ENCODE measurements at regions not wholly inside any gene's neighbourhood (a gene's known extent, or its start where the extent isn't known, plus 50 kb on each side); places are given as distances from the start of the nearest gene placed in this dataset.

- Histone ChIP-seq H3K4me3 (ENCODE audit: insufficient read depth, low read length) (no peak overlapping the region), H3K27me3 (ENCODE audit: insufficient read depth, low read length) (no peaks in the 10 kb centered on the region), H4K20me1 (ENCODE audit: insufficient read depth, low read length) (no peaks in the 10 kb centered on the region), H3K4me2 (ENCODE audit: insufficient read depth, low read length) (no peak overlapping the region), H3K9me3 (ENCODE audit: low read depth, low read length) (no peaks in the 10 kb centered on the region), H3K27ac (ENCODE audit: low read depth, low read length) (no peak overlapping the region), H3K79me2 (ENCODE audit: insufficient read depth, low read length) (no peaks in the 10 kb centered on the region), H2AFZ (ENCODE audit: low read length) (no peak overlapping the region), H3K36me3 (ENCODE audit: insufficient read depth, low read length) (no peaks in the 10 kb centered on the region), H3K4me1 (ENCODE audit: insufficient read depth, low read length) (no peaks in the 10 kb centered on the region)
- DNase-seq (ENCODE audit: insufficient read length, low spot score, missing footprints), result no peak
- no peak for TF ChIP-seq CTCF (IDR thresholded peaks at IDR 0.05; ENCODE audit: extremely low read depth, low read depth, low read length)
Observed at GRCh38 chr3:102614021-102614569, 179.3 kb downstream of the ZPLD1 start.

- no peaks in the 10 kb centered on the region for H3K36me3 ChIP-seq (ENCODE audit: insufficient read depth, low read length)
- H3K27ac ChIP-seq (ENCODE audit: low read depth, low read length), result no peak overlapping the region
- H3K79me2 ChIP-seq (ENCODE audit: insufficient read depth, low read length), result no peaks in the 10 kb centered on the region
- H3K9me3 ChIP-seq (ENCODE audit: low read depth, low read length), result no peaks in the 10 kb centered on the region
- TF ChIP-seq CTCF (IDR thresholded peaks at IDR 0.05; ENCODE audit: extremely low read depth, low read depth, low read length), result no peak
- no peaks in the 10 kb centered on the region for H4K20me1 ChIP-seq (ENCODE audit: insufficient read depth, low read length)
- no peak overlapping the region for H3K4me2 ChIP-seq (ENCODE audit: insufficient read depth, low read length)
- no peak overlapping the region for H3K4me3 ChIP-seq (ENCODE audit: insufficient read depth, low read length)
- no peak overlapping the region for H2AFZ ChIP-seq (ENCODE audit: low read length)
- no peaks in the 10 kb centered on the region for H3K27me3 ChIP-seq (ENCODE audit: insufficient read depth, low read length)
- H3K4me1 ChIP-seq (ENCODE audit: insufficient read depth, low read length), result no peaks in the 10 kb centered on the region
- no peak for DNase-seq (ENCODE audit: insufficient read length, low spot score, missing footprints)
Observed at GRCh38 chr3:102614585-102614984, 179.8 kb downstream of the ZPLD1 start.

GRCh38 chr3:102617381-102617780 lies 182.6 kb downstream of the ZPLD1 start:
- Histone ChIP-seq H3K9me3 (ENCODE audit: low read depth, low read length) (no peaks in the 10 kb centered on the region), H4K20me1 (ENCODE audit: insufficient read depth, low read length) (no peaks in the 10 kb centered on the region), H3K79me2 (ENCODE audit: insufficient read depth, low read length) (no peaks in the 10 kb centered on the region), H2AFZ (ENCODE audit: low read length) (no peak overlapping the region), H3K27ac (ENCODE audit: low read depth, low read length) (no peak overlapping the region), H3K36me3 (ENCODE audit: insufficient read depth, low read length) (no peaks in the 10 kb centered on the region), H3K4me1 (ENCODE audit: insufficient read depth, low read length) (no peaks in the 10 kb centered on the region), H3K27me3 (ENCODE audit: insufficient read depth, low read length) (no peaks in the 10 kb centered on the region), H3K4me3 (ENCODE audit: insufficient read depth, low read length) (no peak overlapping the region), H3K4me2 (ENCODE audit: insufficient read depth, low read length) (no peak overlapping the region)
- TF ChIP-seq CTCF (IDR thresholded peaks at IDR 0.05; ENCODE audit: extremely low read depth, low read depth, low read length), result no peak
- DNase-seq (ENCODE audit: insufficient read length, low spot score, missing footprints), result no peak

GRCh38 chr3:102619361-102619760 lies 184.5 kb downstream of the ZPLD1 start:
- Histone ChIP-seq H3K4me1 (ENCODE audit: insufficient read depth, low read length) (no peaks in the 10 kb centered on the region), H3K27ac (ENCODE audit: low read depth, low read length) (no peak overlapping the region), H3K79me2 (ENCODE audit: insufficient read depth, low read length) (no peaks in the 10 kb centered on the region), H3K9me3 (ENCODE audit: low read depth, low read length) (no peaks in the 10 kb centered on the region), H3K4me2 (ENCODE audit: insufficient read depth, low read length) (no peak overlapping the region), H3K36me3 (ENCODE audit: insufficient read depth, low read length) (no peaks in the 10 kb centered on the region), H3K27me3 (ENCODE audit: insufficient read depth, low read length) (no peaks in the 10 kb centered on the region), H2AFZ (ENCODE audit: low read length) (no peak overlapping the region), H3K4me3 (ENCODE audit: insufficient read depth, low read length) (no peak overlapping the region), H4K20me1 (ENCODE audit: insufficient read depth, low read length) (no peaks in the 10 kb centered on the region)
- DNase-seq (ENCODE audit: insufficient read length, low spot score, missing footprints), result no peak
- no peak for TF ChIP-seq CTCF (IDR thresholded peaks at IDR 0.05; ENCODE audit: extremely low read depth, low read depth, low read length)

Measured in osteoblast (primary cell).